ENCODE measurements at regions not wholly inside any gene's neighbourhood (a gene's known extent, or its start where the extent isn't known, plus 50 kb on each side); places are given as distances from the start of the nearest gene placed in this dataset.

GRCh38 chr5:9928326-9928725 lies 298.2 kb upstream of the TAS2R1 start:
- TF ChIP-seq POLR2A (IDR thresholded peaks at IDR 0.05; ENCODE audit: control extremely low read depth in 1 of 2, low read depth in 2 of 2, low read length in 2 of 2) (no peak), SUZ12 (IDR thresholded peaks at IDR 0.05; ENCODE audit: low read length) (no peak), CTCF (IDR thresholded peaks at IDR 0.05; ENCODE audit: control extremely low read depth in 1 of 3, insufficient read depth in 1 of 3, low read depth in 1 of 3, low read length in 3 of 3) (no peak)
- TF ChIP-seq, protein P1, sequence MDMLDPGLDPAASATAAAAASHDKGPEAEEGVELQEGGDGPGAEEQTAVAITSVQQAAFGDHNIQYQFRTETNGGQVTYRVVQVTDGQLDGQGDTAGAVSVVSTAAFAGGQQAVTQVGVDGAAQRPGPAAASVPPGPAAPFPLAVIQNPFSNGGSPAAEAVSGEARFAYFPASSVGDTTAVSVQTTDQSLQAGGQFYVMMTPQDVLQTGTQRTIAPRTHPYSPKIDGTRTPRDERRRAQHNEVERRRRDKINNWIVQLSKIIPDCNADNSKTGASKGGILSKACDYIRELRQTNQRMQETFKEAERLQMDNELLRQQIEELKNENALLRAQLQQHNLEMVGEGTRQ (IDR thresholded peaks at IDR 0.05; ENCODE audit: low read length) = no peak
